Fibroblast of lung (primary cell): ENCODE measurements at regions not wholly inside any gene's neighbourhood (a gene's known extent, or its start where the extent isn't known, plus 50 kb on each side); places are given as distances from the start of the nearest gene placed in this dataset.

Source experiments
- EZH2 ChIP-seq: IDR thresholded peaks from 2 replicates; pipeline ENCODE4 v1.5.1; 2012; ENCODE audit warnings: low read length, control low read depth, mild to moderate bottlenecking; ENCODE audit errors: missing control alignments
- TF ChIP-seq, protein P1 (sequence below), 2 donors: IDR thresholded peaks in 1 of 2; conservative IDR thresholded peaks in 1 of 2; 1 replicate in 1 of 2; 2 replicates in 1 of 2; pipeline ENCODE4 v1.5.1; 2011 to 2012; ENCODE audit warnings: low read length in 2 of 2, control low read depth in 1 of 2, inconsistent platforms in 1 of 2, low read depth in 1 of 2, mild to moderate bottlenecking in 1 of 2

DNA sequence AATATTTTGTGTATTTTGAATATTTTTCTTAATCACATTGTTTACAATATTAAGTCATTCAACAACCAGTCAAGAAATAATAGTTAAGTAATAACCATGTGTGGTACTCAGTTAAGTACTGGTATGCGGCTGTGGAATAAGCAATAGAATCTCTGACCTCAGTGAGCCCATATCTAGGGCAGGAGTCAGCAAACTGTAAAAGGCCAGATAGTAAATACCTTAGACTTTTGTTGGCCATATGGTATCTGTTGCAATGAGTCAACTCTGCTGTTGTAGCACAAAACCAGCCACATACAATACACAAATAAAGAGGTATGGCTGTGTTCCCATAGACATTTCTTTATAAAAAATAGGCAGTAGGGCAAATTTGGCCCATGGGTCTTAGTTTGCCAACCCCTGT lies 311.6 kb upstream of the SEMA3A start:
- TF ChIP-seq, protein P1, sequence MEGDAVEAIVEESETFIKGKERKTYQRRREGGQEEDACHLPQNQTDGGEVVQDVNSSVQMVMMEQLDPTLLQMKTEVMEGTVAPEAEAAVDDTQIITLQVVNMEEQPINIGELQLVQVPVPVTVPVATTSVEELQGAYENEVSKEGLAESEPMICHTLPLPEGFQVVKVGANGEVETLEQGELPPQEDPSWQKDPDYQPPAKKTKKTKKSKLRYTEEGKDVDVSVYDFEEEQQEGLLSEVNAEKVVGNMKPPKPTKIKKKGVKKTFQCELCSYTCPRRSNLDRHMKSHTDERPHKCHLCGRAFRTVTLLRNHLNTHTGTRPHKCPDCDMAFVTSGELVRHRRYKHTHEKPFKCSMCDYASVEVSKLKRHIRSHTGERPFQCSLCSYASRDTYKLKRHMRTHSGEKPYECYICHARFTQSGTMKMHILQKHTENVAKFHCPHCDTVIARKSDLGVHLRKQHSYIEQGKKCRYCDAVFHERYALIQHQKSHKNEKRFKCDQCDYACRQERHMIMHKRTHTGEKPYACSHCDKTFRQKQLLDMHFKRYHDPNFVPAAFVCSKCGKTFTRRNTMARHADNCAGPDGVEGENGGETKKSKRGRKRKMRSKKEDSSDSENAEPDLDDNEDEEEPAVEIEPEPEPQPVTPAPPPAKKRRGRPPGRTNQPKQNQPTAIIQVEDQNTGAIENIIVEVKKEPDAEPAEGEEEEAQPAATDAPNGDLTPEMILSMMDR (conservative IDR thresholded peaks at IDR 0.05 in 1 of 2, IDR thresholded peaks at IDR 0.05 in 1 of 2; ENCODE audit: low read depth in 1 of 2, low read length in 2 of 2) = no peak
- TF ChIP-seq EZH2 = no peak
